HepG2 (cell line): ENCODE measurements at regions not wholly inside any gene's neighbourhood (a gene's known extent, or its start where the extent isn't known, plus 50 kb on each side); places are given as distances from the start of the nearest gene placed in this dataset.
A peak's percentile ranks its signal among the peaks of the same experiment; 100 is the strongest.

Experiments used
- ATAC-seq: fragments of 200-7000 bp; cut with Tn5 transposase; 3 replicates; pipeline ENCODE4 v1.9.1; 2020; ENCODE audit warnings: mild to moderate bottlenecking, moderate library complexity
- BruUV-seq: library from RNA; stranded (reverse); fragments of 400-500 nt; replicated peaks from 2 replicates; lab custom pipeline; 2021; lab: Mats Ljungman, UMichigan
- CTCF ChIA-PET: fragments of 300-600 bp; formaldehyde crosslinking; extraction: SDS; loops from one replicate; lab custom pipeline; 2021; ENCODE audit warnings: low total read pairs, inconsistent platforms, low intra/inter-chr PET ratio; lab: Yijun Ruan, JAX
- POLR2A ChIA-PET: fragments of 350-600 bp; sonication (Branson Sonifier 250); formaldehyde crosslinking; loops from one replicate; lab custom pipeline; 2020; ENCODE audit warnings: antibody characterized with exemption, inconsistent platforms; lab: Yijun Ruan, JAX
- DNase-seq: peaks from one replicate; pipeline ENCODE4 v3.0.0-alpha.2; 2015; ENCODE audit warnings: low spot score
- FAIRE-seq: peaks from 3 replicates; lab custom pipeline; 2011; peaks lifted over from hg19 to GRCh38; lab: Jason Lieb, UNC
- H2AFZ ChIP-seq: one replicate; pipeline ENCODE4 v1.6.1; 2011; ENCODE audit warnings: low read length, inconsistent platforms
- H3K27ac ChIP-seq: fragments of 300-600 bp; 3 replicates; pipeline ENCODE4 v1.8.0; 2011; ENCODE audit warnings: mixed run types, mild to moderate bottlenecking, mixed read lengths, low read length, inconsistent platforms; ENCODE audit not compliant: insufficient read depth; ENCODE audit errors: extremely low read length
- H3K27me3 ChIP-seq, 2 experiments: fragments of 200-600 bp in 1 of 2; 2 replicates in 1 of 2; 3 replicates in 1 of 2; pipeline versions ENCODE4 v1.6.0 to v1.8.0; 2011; ENCODE audit warnings: low read length in 2 of 2, mild to moderate bottlenecking in 2 of 2, moderate library complexity in 2 of 2, inconsistent platforms in 1 of 2; ENCODE audit not compliant: insufficient read depth in 2 of 2, control insufficient read depth in 1 of 2
- H3K36me3 ChIP-seq, 2 experiments: fragments of 200-600 bp in 1 of 2; replicated peaks in 1 of 2; 2 replicates in 1 of 2; 3 replicates in 1 of 2; pipeline versions ENCODE4 v1.5.1 to v1.8.0; 2011; ENCODE audit warnings: low read length in 2 of 2, inconsistent platforms in 1 of 2; ENCODE audit not compliant: insufficient read depth in 2 of 2, control insufficient read depth in 1 of 2
- H3K4me1 ChIP-seq: 2 replicates; pipeline ENCODE4 v1.5.1; 2012; ENCODE audit warnings: low read length, inconsistent platforms; ENCODE audit not compliant: insufficient read depth
- H3K4me2 ChIP-seq: 2 replicates; pipeline ENCODE4 v1.6.0; 2011; ENCODE audit warnings: low read depth, low read length, inconsistent platforms
- H3K4me3 ChIP-seq, 3 experiments: fragments of 200-600 bp in 1 of 3; sonication (generic), shearing (Covaris generic) in 1 of 3; replicated peaks in 1 of 3; 2 replicates each; pipeline ENCODE4 v1.5.1; 2011 to 2016; ENCODE audit warnings: low read length in 3 of 3, inconsistent platforms in 2 of 3, low read depth in 2 of 3, mild to moderate bottlenecking in 2 of 3, control low read depth in 1 of 3, mixed read lengths in 1 of 3; ENCODE audit not compliant: insufficient read depth in 1 of 3
- H3K79me2 ChIP-seq: one replicate; pipeline ENCODE4 v1.6.1; 2011; ENCODE audit warnings: low read length, inconsistent platforms; ENCODE audit not compliant: insufficient read depth
- H3K9ac ChIP-seq: 2 replicates; pipeline ENCODE4 v1.6.0; 2011; ENCODE audit warnings: mild to moderate bottlenecking, low read depth, low read length, inconsistent platforms; ENCODE audit not compliant: insufficient read depth
- H3K9me3 ChIP-seq: 2 replicates; pipeline ENCODE4 v1.5.1; 2012; ENCODE audit warnings: mild to moderate bottlenecking, low read length
- H4K20me1 ChIP-seq: 2 replicates; pipeline ENCODE4 v1.6.0; 2011; ENCODE audit warnings: inconsistent platforms, mild to moderate bottlenecking, low read length, moderate library complexity; ENCODE audit not compliant: insufficient read depth
- ARHGAP35 ChIP-seq: sonication (generic); formaldehyde crosslinking; IDR thresholded peaks from 2 replicates; pipeline ENCODE4 v1.9.0; 2022; ENCODE audit warnings: mild to moderate bottlenecking, inconsistent platforms, moderate library complexity, missing genetic modification reagents, borderline replicate concordance
- BRD4 ChIP-seq: sonication (generic); formaldehyde crosslinking; IDR thresholded peaks from 2 replicates; pipeline ENCODE4 v1.4.0; 2020; ENCODE audit warnings: missing genetic modification reagents
- E2F5 ChIP-seq: sonication (generic); formaldehyde crosslinking; conservative IDR thresholded peaks from 2 replicates; pipeline ENCODE4 v1.4.0; 2020; ENCODE audit warnings: missing genetic modification reagents
- FOXC1 ChIP-seq: sonication (generic); formaldehyde crosslinking; IDR thresholded peaks from 2 replicates; pipeline ENCODE4 v1.8.0; 2022; ENCODE audit warnings: mild to moderate bottlenecking, missing genetic modification reagents, borderline replicate concordance
- GATA4 ChIP-seq: sonication (generic); IDR thresholded peaks from 2 replicates; pipeline ENCODE4 v1.6.1; 2016; ENCODE audit warnings: antibody characterized with exemption, low read depth, borderline replicate concordance
- HIVEP1 ChIP-seq: sonication (generic); formaldehyde crosslinking; IDR thresholded peaks from 2 replicates; pipeline ENCODE4 v1.4.0; 2020; ENCODE audit warnings: mild to moderate bottlenecking, missing genetic modification reagents
- HNRNPK ChIP-seq: fragments of 200-400 bp; formaldehyde crosslinking; IDR thresholded peaks from 2 replicates; pipeline ENCODE4 v1.6.1; 2018; ENCODE audit warnings: low read length, low read depth, moderate library complexity, mild to moderate bottlenecking; ENCODE audit not compliant: poor library complexity, severe bottlenecking
- IKZF5 ChIP-seq: IDR thresholded peaks from 2 replicates; pipeline ENCODE4 v1.6.1; 2018; ENCODE audit warnings: missing genetic modification reagents, mild to moderate bottlenecking, missing compliant biosample characterization
- MAFG ChIP-seq: sonication (generic); formaldehyde crosslinking; IDR thresholded peaks from 2 replicates; pipeline ENCODE4 v1.5.1; 2020; ENCODE audit warnings: mild to moderate bottlenecking, missing genetic modification reagents
- SP2 ChIP-seq: sonication (generic); formaldehyde crosslinking; IDR thresholded peaks from 2 replicates; pipeline ENCODE4 v1.5.1; 2020; ENCODE audit warnings: mild to moderate bottlenecking, missing genetic modification reagents
- SSRP1 ChIP-seq: IDR thresholded peaks from 2 replicates; pipeline ENCODE4 v1.6.1; 2016; ENCODE audit warnings: control low read depth
- ZNF274 ChIP-seq: sonication (generic); formaldehyde crosslinking; IDR thresholded peaks from 2 replicates; pipeline ENCODE4 v1.5.1; 2020; ENCODE audit warnings: mild to moderate bottlenecking, missing genetic modification reagents
- ZNF362 ChIP-seq: sonication (generic); formaldehyde crosslinking; IDR thresholded peaks from 2 replicates; pipeline ENCODE4 v1.4.0; 2020; ENCODE audit warnings: missing genetic modification reagents, mild to moderate bottlenecking, borderline replicate concordance
- ZNF44 ChIP-seq: sonication (generic); formaldehyde crosslinking; IDR thresholded peaks from 2 replicates; pipeline ENCODE4 v1.5.1; 2020; ENCODE audit warnings: mild to moderate bottlenecking, missing genetic modification reagents
- ZNF503 ChIP-seq: sonication (generic); formaldehyde crosslinking; IDR thresholded peaks from 2 replicates; pipeline ENCODE4 v1.4.0; 2020; ENCODE audit warnings: missing genetic modification reagents
- ZNF589 ChIP-seq: sonication (generic); formaldehyde crosslinking; conservative IDR thresholded peaks from 2 replicates; pipeline ENCODE4 v1.8.0; 2022; ENCODE audit warnings: mild to moderate bottlenecking, moderate library complexity, missing genetic modification reagents
- ZNF598 ChIP-seq: sonication (generic); formaldehyde crosslinking; IDR thresholded peaks from 2 replicates; pipeline ENCODE4 v1.5.1; 2020; ENCODE audit warnings: mild to moderate bottlenecking, missing genetic modification reagents, borderline replicate concordance
- ZNF605 ChIP-seq: sonication (generic); formaldehyde crosslinking; IDR thresholded peaks from 2 replicates; pipeline ENCODE4 v1.8.0; 2022; ENCODE audit warnings: mild to moderate bottlenecking, missing genetic modification reagents
- ZNF724P ChIP-seq: sonication (generic); formaldehyde crosslinking; IDR thresholded peaks from 2 replicates; pipeline ENCODE4 v1.8.0; 2022; ENCODE audit warnings: missing genetic modification reagents, borderline replicate concordance
- ZSCAN22 ChIP-seq: sonication (generic); formaldehyde crosslinking; IDR thresholded peaks from 2 replicates; pipeline ENCODE4 v1.4.0; 2020; ENCODE audit warnings: mild to moderate bottlenecking, missing genetic modification reagents
- WGBS: methylation state at CpG from one replicate; pipeline ENCODE4 v1.1.6; 2017; ENCODE audit warnings: low lambda C conversion rate; 5-methylcytosine and 5-hydroxymethylcytosine counted together
- in situ Hi-C: cut with HindIII; loops from 2 replicates; pipeline ENCODE4 v1.10.0; 2017; ENCODE audit warnings: low pct_unique_long_range_greater_than_20kb; ENCODE audit not compliant: extremely low pct_ligation_motif_present
- intact Hi-C: fragments of 100-400 bp; cut with micrococcal nuclease; formaldehyde crosslinking; loops from one replicate; pipeline ENCODE4 v1.10.0; 2022; ENCODE audit not compliant: unreplicated experiment

GRCh38 chr16:50469121-50469743 lies 79.0 kb upstream of the NKD1 start:
- Histone ChIP-seq H3K4me3 (no peak overlapping the region), H4K20me1 (no peaks in the 10 kb centered on the region), H3K9ac (peak overlapping the region; percentile 67), H3K27me3 (no peaks in the 10 kb centered on the region), H3K9me3 (peaks cover 12% of the 10 kb centered on the region), H3K27ac (peak overlapping the region; percentile 92), H3K4me1 (peaks cover 91% of the 10 kb centered on the region), H3K36me3 (no peaks in the 10 kb centered on the region), H3K79me2 (no peaks in the 10 kb centered on the region), H2AFZ (no peak overlapping the region), H3K4me2 (peak overlapping the region; percentile 50; the same call in 1 of the 2 replicates)
- in situ Hi-C loops, result loop anchor here (5.0 kb wide), 2 partner anchors 38 to 78 kb away; partner anchors contain the start of gene NKD1
- FAIRE-seq (no peak), ATAC-seq (no peak), DNase-seq (no peak)
- intact Hi-C loops, result loop anchor here (5.0 kb wide), 3 partner anchors 38 to 97 kb away; no protein-coding TSS in a partner anchor
- BruUV-seq, result no TSS peak
- 61% methylated on average over 2 of the region's 2 CpGs for WGBS
- POLR2A ChIA-PET, result interaction anchor here (1.1 to 9.6 kb wide), 7 partner anchors 33 to 96 kb away, joined by 3 to 66 read pairs (median 14); partner anchors contain the start of gene NKD1
- CTCF ChIA-PET, result no interaction called here
- no peak for TF ChIP-seq MAFG (CRISPR knock-in tag)
- peak; percentile 23; the same call in 1 of the 2 replicates for TF ChIP-seq BRD4
- TF ChIP-seq ZNF274, result peak; percentile 64; the same call in 1 of the 2 replicates
- no peak for TF ChIP-seq HIVEP1 (CRISPR knock-in tag)
- TF ChIP-seq SSRP1 (CRISPR knock-in tag), result no peak
- peak; percentile 98 for TF ChIP-seq ZSCAN22 (CRISPR knock-in tag)
- no peak for TF ChIP-seq ZNF362 (CRISPR knock-in tag)
- TF ChIP-seq ZNF605 (CRISPR knock-in tag), result 0 out of 2 replicates have a peak, but pooled peaks have one; percentile 7
- no peak for TF ChIP-seq ZNF724P (CRISPR knock-in tag)
- no peak for TF ChIP-seq IKZF5 (CRISPR knock-in tag)
- peak; percentile 79; the same call in 1 of the 2 replicates for TF ChIP-seq ZNF598 (CRISPR knock-in tag)
- 0 out of 2 replicates have a peak, but pooled peaks have one; percentile 22 for TF ChIP-seq ZNF44 (CRISPR knock-in tag)
- no peak for TF ChIP-seq HNRNPK
- TF ChIP-seq ARHGAP35 (CRISPR knock-in tag), result peak; percentile 35; the same call in 1 of the 2 replicates
- TF ChIP-seq FOXC1 (CRISPR knock-in tag), result no peak
- no peak for TF ChIP-seq E2F5 (CRISPR knock-in tag)
- TF ChIP-seq GATA4, result no peak
- TF ChIP-seq ZNF589 (CRISPR knock-in tag), result no peak
- TF ChIP-seq SP2 (CRISPR knock-in tag), result no peak
- TF ChIP-seq ZNF503 (CRISPR knock-in tag), result no peak
